GM18520 (cell line): ENCODE measurements at regions not wholly inside any gene's neighbourhood (a gene's known extent, or its start where the extent isn't known, plus 50 kb on each side); places are given as distances from the start of the nearest gene placed in this dataset.

ENCODE experiments used
- ATAC-seq: cut with Tn5 transposase; IDR thresholded peaks from one replicate; pipeline ENCODE4 v1.9.1; 2021; ENCODE audit not compliant: unreplicated experiment

GRCh38 chr15:47644722-47645121, 72.6 kb upstream of the SEMA6D start:
- ATAC-seq = no peak

GRCh38 chr15:47650564-47650963, 66.7 kb upstream of the SEMA6D start:
- no peak for ATAC-seq

DNA sequence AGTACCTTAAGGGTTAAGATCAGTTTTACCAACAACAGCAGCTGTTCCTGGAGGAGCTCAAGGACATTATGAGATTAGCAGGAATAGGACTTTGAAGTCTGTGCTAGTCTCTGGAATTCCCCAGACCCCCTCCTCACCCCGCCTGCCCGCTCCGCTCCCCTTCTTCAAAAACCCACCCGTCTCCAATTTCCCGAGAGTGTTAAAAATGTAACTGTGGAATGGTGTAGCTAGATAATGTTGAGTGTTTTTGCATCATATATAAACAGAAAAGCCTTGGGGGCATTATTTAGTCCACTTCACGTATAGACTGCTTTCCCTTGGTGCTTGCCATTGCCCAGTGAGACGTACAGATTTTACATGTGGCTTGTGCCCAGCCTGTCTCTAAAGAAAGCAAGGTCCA, 65.0 kb upstream of the SEMA6D start:
- no peak for ATAC-seq

- no peak for ATAC-seq
Observed at GRCh38 chr15:47652844-47653243, 64.5 kb upstream of the SEMA6D start.

DNA sequence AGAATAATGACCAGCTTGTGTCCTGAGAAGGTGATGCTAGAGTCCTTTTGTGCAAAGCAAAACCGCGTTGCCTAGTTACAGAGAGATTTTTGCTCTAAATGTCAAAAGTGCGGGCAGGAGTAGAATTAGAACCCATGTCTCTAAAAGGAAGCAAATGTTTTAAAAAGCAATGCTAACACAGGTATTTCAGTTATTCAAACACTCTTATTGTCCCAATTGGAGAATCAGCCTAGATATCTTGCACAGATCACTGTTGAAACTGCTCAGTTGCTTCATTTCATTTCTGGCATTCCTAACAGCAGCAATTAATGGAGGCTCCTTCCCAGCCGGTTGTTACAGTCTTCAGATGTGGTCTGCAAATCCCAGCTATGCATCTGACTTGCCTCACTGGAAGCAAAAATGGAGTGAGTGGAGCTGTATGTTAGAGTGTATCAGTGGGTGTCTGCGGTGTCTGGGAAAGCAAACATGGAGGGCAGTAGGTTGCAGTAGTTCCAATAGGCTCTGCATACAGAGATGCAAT, 55.6 kb upstream of the SEMA6D start:
- no peak for ATAC-seq

DNA sequence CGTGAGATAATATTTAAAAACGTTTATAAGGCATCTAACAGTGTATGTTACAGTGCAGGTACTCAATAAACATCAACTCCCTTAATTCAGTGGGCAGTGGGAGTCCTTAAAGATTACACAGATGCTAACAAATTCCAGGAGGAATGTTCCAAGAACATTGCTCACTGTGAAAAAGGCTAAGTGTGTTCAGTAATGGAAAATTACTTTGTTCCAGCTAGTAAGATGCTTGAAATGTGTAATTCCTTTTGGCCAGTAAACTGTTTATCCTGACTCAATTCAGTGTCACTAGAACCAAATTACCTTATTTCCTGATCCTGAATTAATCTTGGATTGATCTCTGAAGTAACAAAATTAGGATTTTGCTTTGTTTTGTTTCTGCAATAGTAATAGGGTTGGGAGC, 54.2 kb upstream of the SEMA6D start:
- ATAC-seq = no peak
